ENCODE measurements at regions not wholly inside any gene's neighbourhood (a gene's known extent, or its start where the extent isn't known, plus 50 kb on each side); places are given as distances from the start of the nearest gene placed in this dataset.
"Not testable (repeated sequence)": the region's sequence is repeated elsewhere in the genome, so short reads cannot be mapped to it uniquely, and the experiment has no call there.

- TF ChIP-seq CTCF (IDR thresholded peaks at IDR 0.05; ENCODE audit: low read depth, low read length); EZH2phosphoT487 (IDR thresholded peaks at IDR 0.05; ENCODE audit: low read depth): not testable (repeated sequence)
These were observed 178.2 kb downstream of the BCL2L11 start for GRCh38 chr2:111298927-111299326.

Data from OCI-LY3 (cell line).